ENCODE measurements at regions not wholly inside any gene's neighbourhood (a gene's known extent, or its start where the extent isn't known, plus 50 kb on each side); places are given as distances from the start of the nearest gene placed in this dataset.

- TF ChIP-seq STAT3 (IDR thresholded peaks at IDR 0.05; ENCODE audit: low read depth, low read length) (no peak), TCF12 (IDR thresholded peaks at IDR 0.05; ENCODE audit: low read depth, low read length) (no peak), NRF1 (conservative IDR thresholded peaks at IDR 0.05; ENCODE audit: low read depth, low read length) (no peak), YY1 (IDR thresholded peaks at IDR 0.05; ENCODE audit: low read depth, low read length) (peak; percentile 59; the same call in 1 of the 2 replicates), CREB1 (IDR thresholded peaks at IDR 0.05; ENCODE audit: low read depth) (no peak)
- TF ChIP-seq, protein P1, sequence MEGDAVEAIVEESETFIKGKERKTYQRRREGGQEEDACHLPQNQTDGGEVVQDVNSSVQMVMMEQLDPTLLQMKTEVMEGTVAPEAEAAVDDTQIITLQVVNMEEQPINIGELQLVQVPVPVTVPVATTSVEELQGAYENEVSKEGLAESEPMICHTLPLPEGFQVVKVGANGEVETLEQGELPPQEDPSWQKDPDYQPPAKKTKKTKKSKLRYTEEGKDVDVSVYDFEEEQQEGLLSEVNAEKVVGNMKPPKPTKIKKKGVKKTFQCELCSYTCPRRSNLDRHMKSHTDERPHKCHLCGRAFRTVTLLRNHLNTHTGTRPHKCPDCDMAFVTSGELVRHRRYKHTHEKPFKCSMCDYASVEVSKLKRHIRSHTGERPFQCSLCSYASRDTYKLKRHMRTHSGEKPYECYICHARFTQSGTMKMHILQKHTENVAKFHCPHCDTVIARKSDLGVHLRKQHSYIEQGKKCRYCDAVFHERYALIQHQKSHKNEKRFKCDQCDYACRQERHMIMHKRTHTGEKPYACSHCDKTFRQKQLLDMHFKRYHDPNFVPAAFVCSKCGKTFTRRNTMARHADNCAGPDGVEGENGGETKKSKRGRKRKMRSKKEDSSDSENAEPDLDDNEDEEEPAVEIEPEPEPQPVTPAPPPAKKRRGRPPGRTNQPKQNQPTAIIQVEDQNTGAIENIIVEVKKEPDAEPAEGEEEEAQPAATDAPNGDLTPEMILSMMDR (IDR thresholded peaks at IDR 0.05 in 2 of 3, conservative IDR thresholded peaks at IDR 0.05 in 1 of 3; ENCODE audit: control insufficient read depth in 2 of 3, extremely low read depth in 1 of 3, insufficient read depth in 1 of 3, low read depth in 3 of 3, low read length in 3 of 3), result peak; percentile 76 to 81 (median 79)
Measured at GRCh38 chr13:40069173-40070044, 413.9 kb downstream of the COG6 start.
